GM20000 (cell line): ENCODE measurements at regions not wholly inside any gene's neighbourhood (a gene's known extent, or its start where the extent isn't known, plus 50 kb on each side); places are given as distances from the start of the nearest gene placed in this dataset.

ENCODE experiments used
- DNase-seq: peaks from one replicate; pipeline ENCODE4 v3.0.0; 2012; ENCODE audit warnings: low spot score
- CTCF ChIP-seq: IDR thresholded peaks from 2 replicates; pipeline ENCODE4 v1.5.1; 2012; ENCODE audit warnings: mild to moderate bottlenecking, control low read depth; ENCODE audit errors: extremely low read depth, missing control alignments

GRCh38 chr3:67964596-67964995 is 310.2 kb upstream of the SUCLG2 start:
- DNase-seq: no peak
- no peak for TF ChIP-seq CTCF

- no peak for TF ChIP-seq CTCF
- no peak for DNase-seq
These were observed 302.9 kb upstream of the SUCLG2 start for GRCh38 chr3:67957268-67957667.

GRCh38 chr3:67947808-67948508 is 293.5 kb upstream of the SUCLG2 start:
- DNase-seq: no peak
- no peak for TF ChIP-seq CTCF

- no peak for DNase-seq
- no peak for TF ChIP-seq CTCF
These were observed 292.0 kb upstream of the SUCLG2 start for GRCh38 chr3:67946436-67946835.

- no peak for TF ChIP-seq CTCF
- no peak for DNase-seq
These were observed 289.1 kb upstream of the SUCLG2 start for GRCh38 chr3:67943546-67943945.

- no peak for TF ChIP-seq CTCF
- no peak for DNase-seq
These were observed 287.1 kb upstream of the SUCLG2 start for GRCh38 chr3:67941433-67942030.

GRCh38 chr3:67940210-67940952 is 286.0 kb upstream of the SUCLG2 start:
- no peak for DNase-seq
- TF ChIP-seq CTCF: no peak
